Urothelium cell line (cell line): ENCODE measurements at regions not wholly inside any gene's neighbourhood (a gene's known extent, or its start where the extent isn't known, plus 50 kb on each side); places are given as distances from the start of the nearest gene placed in this dataset.
"Not testable (repeated sequence)": the region's sequence is repeated elsewhere in the genome, so short reads cannot be mapped to it uniquely, and the experiment has no call there.

Experiments
- DNase-seq: peaks from one replicate; pipeline ENCODE4 v3.0.0; 2011; ENCODE audit warnings: low spot score, mixed read lengths
- FAIRE-seq: peaks from 2 replicates; lab custom pipeline; 2011; peaks lifted over from hg19 to GRCh38; lab: Jason Lieb, UNC

DNA sequence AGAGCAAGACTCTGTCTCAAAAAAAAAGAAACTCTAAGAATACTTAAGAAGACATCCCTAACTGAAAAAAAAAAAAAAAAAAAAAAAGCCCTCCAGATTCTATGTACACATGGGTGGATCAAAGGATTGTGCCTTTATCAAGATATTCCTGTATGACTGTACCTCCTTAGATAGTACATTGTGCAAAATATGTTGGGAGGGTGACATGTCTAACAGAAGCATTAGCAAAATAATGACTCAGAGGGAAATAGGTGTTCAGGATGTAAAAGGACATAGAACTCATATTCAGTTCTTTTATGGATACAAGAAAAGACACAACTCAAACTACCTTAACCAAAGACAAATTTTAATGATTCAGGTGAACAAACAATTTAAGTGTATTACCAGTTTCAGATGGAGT lies 269.8 kb upstream of the KAZN start:
- DNase-seq (no peak), FAIRE-seq (no peak)

DNA sequence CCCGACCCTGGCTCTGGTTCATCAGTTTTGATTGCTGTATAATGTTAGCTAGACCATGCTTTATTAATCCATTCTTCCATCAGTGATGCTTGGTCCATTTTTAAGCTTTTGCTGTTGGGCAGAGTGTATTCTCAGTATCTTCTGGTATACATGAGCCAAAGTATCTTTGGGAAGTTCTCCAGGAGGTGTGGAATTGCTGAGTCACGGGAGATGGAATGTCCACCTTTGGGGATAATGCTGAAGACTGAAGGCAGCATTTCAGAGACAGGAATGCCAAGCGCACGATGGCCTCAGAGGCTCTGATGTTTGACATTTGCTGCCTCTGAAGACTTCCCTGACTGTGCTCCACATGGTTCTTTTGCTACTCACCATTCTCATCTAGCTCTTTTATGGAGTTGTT lies 266.3 kb upstream of the KAZN start:
- DNase-seq (peak; percentile 33), FAIRE-seq (no peak)

DNA sequence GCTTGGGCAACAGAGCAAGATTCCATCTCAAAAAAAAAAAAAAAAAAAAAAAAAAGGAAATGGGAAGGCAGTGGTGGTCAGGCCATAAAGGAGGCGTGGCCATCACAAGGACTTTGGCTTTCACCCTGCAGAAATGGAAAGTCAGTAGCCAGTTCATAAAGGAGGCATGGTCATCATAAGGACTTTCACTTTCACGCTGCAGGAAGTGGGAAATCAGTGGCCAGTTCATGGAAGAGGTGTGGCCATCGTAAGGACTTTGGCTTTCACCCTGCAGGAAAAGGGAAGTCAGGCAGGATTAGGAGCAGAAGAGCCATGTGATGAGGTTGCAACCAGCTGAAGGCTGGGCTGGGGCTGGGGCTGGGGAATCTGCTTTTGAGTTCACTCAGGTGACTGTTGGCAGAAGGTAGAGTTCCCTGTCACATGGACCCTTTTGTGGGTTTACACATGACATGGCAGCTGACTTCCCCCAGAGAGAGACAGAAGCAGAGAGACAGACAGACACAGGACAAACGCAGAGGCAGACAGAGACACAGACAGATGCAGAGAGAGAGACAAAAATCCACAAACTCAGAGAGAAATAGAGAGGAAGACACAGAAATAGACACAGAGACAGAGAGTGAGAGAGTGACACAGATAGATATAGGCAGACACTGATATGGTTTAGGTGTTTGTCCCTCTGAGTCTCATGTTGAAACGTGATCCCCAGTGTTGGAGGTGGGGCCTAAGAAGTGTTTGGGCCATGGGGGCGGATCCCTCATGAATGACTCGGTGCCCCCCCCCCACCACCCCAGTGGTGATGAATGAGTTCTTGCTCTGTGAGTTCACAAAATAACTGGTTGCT lies 263.9 kb upstream of the KAZN start:
- no peak for FAIRE-seq
- DNase-seq, result no peak

DNA sequence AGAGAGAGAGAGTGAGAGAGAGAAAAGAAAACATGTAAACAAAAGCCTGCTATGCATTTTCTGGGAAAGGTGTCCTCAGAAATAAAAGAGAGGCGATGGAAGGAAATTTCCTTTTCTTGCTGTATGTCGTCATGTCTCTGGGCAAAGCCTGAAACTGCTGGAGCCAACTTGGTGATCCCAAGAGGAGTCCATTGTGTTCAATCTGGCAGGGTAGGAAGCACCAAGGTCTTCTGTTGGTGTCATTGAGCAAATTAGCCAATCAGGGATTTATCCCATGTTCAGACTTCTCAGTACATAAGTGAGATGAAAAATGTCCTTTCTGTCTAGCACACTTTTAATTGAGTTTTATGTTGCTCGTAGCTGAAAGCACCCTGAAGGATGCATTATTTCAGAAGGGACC lies 260.0 kb upstream of the KAZN start:
- no peak for FAIRE-seq
- no peak for DNase-seq

DNA sequence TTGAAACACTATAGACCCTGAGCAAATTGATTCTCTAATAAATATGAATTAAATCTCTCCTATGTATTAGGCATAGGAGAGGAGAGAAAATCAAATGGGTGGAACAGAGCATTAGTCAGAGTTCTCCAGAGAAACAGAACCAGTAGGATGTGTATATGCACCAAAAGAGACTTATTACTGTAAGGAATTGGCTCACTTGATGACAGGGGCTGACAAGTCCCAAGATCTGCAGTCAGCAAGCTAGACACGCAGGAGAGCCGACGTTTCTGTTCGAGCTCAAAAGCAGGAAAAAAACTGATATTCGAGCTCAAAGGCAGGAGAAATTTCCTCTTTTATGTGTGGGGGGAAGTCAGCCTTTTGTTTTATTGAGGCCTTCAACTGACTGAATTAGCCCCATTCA lies 259.2 kb upstream of the KAZN start:
- DNase-seq (no peak), FAIRE-seq (no peak)

DNA sequence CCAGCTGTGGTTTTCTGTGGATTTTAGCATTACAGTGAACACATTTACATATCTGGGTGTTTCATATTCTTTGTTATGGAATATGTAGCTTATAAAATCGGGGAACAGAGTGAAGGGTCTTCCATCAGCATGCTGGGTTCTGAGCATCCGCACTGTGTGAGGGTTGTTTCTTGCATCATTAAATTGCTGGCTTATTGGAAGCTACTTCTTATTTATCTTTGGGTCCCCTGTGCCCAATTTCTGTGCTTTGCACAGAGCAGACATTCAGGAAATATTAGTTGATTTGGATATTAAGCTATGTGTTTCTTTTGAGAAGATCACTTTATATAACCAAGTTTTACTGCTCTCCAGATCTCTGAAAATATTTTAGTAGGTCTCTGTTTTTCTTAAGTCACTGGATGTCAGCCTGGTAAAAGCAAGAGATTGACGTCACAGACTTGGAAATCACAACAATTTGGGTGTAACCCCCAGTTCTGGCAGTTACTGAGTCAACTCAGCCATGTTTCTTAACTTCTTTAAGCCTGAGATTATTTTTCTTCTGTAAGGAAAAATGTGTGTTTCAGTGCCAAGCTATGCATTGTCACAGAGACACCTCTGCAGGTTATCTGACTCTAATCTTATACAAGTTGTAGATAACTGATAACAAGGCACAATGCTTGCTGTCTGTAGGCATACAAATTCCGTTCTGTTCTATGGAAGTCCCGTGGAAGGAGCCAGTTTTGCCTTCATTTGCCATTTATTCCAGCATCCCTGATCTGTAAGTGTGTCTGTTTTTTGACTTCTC lies 258.3 kb upstream of the KAZN start:
- FAIRE-seq (no peak), DNase-seq (no peak)

DNA sequence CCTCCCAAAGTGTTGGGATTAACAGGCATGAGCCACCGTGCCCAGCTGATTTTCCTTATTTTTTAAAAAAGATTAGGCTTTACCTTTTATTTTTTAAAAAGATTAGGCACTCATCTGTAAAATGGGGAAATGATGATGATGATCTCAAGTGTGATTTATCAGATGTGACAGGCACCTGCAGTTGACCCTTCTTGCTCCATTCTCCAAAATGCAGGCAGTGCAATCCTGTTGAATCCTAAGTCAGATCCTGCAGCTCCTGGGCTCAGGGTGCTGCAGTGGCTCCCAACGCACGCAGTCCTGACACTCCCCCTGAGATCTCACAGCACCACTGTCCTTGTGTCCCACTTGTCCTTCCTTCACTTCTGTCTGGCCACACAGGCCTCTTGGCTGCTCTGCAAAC lies 257.3 kb upstream of the KAZN start:
- FAIRE-seq (no peak), DNase-seq (no peak)

DNA sequence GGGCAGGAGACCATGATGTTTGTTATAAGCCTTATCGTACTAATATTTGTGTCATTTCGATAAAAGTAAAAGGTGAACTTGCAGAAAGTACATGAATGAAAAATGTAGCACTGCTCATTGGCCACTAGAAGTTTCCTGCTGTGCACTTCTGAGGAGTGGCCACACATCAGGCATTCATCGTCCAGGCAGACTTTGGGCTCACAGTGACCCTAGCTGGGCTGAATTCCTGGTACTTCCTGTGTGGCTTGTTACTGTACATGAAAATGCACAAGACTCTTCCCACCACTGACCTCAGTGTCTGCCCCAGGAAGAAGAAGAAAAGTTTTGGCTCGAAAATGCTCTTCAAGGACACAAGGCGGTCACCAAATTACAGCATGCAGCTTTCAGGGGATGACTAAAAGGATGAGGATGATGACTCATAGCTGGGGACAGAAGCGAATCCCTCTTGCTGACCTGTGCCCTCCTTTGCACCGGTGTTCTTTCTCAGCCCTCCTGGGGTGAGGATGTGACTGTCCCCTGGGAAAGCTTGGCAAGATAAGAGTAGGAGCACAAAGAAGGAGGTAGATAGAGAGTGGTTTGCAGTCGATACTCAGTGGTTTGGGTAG lies 252.4 kb upstream of the KAZN start:
- FAIRE-seq (peak; percentile 62), DNase-seq (peak; percentile 59)

DNA sequence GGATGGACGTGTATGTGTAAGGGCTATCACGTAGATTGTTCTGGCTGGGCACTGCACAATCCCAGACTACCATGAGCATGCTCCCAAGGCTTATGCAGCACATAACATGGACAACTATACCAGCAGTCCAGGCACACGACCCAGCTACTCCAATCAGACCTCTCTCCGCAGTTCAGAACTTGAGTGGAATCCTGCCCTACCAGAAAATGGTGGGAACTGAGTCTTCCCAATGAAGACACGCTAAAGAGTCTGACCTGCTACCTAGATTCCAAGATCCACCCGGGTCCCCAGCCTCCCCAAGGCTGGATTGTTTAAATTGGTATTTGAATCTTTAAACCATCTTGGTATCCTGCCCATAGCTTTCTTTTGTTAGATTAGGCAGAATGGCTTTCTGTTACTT lies 251.3 kb upstream of the KAZN start:
- no peak for DNase-seq
- FAIRE-seq, result no peak

DNA sequence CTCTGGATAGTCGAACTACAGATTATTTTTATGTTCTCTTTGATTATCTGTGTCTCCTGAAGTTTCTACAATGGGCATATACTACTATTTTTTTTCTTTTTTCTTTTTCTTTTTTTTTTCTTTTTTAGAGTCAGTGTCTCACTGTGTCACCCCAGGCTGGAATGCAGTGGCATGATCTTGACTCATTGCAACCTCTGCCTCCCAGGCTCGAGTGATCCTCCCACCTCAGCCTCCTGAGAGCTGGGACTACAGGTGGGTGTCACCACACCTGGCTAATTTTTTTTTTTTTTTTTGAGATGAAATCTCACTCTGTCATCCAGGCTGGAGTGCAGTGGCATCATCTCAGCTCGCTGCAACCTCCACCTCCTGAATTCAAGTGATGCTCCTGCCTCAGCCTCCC lies 250.7 kb upstream of the KAZN start:
- DNase-seq, result no peak
- FAIRE-seq, result no peak

DNA sequence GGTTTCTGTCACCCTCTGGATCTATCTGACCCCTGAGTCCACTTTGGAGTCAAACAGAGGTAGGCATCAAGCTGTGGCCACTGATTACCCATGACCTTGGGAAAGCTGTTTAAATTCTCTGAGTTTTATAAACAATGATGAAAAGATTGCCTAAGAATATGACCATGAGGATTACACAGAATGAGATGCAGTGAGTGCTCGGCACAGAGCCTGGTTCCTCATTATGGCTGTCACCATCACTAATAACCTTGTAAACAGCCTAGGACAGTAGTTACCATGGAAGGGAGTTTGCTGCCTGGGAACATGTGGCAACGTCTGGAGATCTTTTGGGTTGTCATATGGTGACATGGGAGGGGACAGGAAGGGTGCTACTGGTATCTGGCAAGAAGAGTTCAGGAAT lies 248.3 kb upstream of the KAZN start:
- FAIRE-seq (peak; percentile 5), DNase-seq (no peak)

DNA sequence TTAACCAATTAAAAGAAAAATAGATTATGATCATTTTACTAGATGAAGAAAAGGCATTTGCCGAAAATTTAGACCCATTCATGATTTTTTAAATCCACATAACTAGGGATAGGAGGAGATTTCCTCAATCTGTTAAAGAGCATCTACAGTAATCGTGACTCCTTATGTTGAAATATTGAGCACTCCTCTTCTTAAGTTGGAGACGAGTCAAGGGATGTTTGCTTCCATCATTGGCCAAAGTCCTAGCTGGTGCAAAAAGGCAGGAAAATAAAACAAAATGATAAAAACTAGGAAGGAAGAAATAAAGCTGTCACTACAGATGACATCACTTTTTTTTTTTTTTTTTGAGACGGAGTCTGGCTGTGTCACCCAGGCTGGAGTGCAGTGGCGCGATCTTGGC lies 245.6 kb upstream of the KAZN start:
- no peak for DNase-seq
- FAIRE-seq, result no peak

DNA sequence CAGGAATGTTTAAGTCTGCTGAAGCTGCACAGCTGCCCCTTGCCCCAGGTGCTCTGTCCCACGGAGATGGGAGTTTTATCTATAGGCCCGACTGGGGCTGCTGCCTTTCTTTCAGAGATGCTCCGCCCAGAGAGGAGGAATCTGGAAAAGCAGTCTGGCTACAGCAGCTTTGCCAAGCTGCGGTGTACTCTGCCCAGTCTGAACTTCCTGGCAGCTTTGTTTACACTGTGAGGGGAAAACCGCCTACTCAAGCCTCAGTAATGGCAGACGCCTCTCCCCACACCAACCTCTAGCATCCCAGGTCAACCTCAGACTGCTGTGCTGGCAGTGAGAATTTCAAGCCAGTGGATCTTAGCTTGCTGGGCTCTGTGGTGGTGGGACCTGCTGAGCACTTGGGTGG lies 237.5 kb upstream of the KAZN start:
- FAIRE-seq, result not testable (repeated sequence)

DNA sequence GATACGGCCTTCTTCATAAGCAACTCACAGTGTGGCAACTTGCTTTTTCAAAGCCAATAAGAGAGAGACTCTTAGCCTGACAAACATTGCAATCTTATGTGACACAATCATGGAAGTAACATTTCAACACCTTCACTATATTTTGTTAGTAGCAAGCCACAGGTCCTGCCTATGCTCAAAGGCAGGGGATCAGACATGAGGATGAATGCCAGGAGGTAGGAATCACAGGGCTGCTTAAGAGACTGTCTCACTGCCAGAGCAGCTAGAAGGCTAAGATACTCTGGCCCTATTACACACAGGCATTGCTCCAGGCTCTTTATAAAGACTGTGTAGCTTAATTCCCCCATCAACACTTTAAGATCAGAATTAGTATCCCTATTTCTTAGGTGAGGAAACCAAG lies 236.2 kb upstream of the KAZN start:
- FAIRE-seq (no peak), DNase-seq (no peak)

More for the DNA sequence above, 237.5 kb upstream of the KAZN start:
- not testable (repeated sequence) for DNase-seq

DNA sequence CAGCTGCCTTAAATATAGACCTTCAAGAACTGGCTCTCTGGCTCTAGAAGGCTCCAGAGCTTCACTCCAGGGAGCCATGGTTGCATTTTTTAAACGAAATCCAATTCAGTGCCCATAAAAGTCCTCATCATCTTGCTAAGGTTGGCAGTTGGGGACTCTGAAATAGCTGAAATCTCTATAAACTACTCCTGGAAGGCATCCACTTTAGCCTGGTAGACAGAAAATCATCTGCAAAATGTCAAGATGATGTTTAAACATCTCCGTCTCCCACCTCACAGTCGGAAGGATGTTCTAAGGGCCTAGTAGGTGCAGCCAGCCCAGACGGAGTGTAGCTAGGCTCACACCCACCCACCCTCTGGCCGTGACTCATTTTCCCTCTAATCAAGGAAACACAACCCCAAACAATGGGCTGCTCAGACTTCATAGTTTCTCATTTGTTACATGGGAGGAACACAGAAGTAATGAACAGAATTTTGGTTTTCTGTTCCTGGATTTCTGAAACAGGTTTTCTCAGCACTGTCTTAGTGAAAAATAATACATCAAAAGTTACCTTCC lies 235.4 kb upstream of the KAZN start:
- FAIRE-seq, result no peak
- no peak for DNase-seq

DNA sequence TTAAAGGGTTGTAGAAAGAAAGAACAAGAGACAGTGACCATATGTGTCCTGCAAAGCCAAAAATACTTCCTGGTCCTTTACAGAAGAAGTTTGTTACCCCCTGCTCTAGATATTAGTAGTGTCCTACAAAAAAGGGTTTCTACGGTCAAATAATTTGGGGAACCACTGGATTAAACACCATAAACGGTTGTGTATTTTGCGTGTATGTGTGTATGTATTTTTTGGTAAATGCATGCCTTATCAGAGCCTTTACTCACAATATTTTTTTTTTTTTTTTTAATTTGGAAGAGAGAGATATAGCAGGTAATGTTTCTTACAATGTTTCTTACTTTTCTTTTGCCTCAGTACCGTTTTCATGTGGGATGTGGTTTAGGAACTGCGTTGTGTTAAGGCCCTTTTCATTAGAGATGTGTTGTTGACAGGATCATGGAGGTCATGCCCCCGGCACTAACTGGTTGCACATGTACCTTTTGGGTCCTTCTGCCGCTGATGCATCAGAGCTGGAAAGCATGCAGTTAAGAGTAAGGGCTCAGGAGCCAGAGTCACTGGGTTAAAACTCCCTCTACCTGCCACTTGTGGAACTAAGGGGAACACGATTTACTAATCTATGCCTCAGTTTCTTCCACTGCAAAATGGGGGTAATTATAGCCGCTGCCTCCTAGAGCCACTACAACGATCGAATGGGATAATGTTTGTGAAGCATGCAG lies 234.6 kb upstream of the KAZN start:
- DNase-seq (no peak), FAIRE-seq (no peak)

DNA sequence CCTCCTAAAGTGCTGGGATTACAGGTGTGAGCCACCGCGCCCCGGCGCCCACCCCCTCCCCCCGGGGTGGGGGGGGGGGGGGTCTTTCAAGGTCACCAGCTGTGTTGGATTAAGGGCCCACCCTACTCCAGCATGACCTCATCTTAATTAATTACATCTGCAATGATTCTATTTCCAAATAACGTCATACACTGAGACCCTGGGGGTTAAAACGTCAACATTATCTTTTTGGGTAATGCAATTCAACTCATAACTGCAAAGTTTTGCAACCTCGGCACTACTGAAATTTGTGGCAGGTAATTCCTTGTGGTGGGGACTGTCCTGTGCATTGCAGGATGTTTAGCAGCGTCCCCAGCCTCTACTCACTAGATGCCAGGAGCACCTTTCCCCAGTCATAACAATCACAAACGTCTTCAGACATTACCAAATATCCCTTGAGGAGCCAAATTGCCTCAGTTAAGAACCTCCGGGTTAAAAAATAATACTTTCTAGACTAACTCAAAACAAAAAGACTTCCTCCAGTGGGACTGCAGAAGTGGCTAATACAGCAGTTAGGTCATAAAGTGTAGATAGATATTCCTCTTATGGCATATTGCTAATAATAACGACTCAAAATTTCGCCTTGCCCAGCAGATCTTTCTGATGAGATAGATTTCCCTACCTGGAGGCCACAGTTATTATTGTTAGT lies 233.0 kb upstream of the KAZN start:
- DNase-seq (no peak), FAIRE-seq (no peak)

DNA sequence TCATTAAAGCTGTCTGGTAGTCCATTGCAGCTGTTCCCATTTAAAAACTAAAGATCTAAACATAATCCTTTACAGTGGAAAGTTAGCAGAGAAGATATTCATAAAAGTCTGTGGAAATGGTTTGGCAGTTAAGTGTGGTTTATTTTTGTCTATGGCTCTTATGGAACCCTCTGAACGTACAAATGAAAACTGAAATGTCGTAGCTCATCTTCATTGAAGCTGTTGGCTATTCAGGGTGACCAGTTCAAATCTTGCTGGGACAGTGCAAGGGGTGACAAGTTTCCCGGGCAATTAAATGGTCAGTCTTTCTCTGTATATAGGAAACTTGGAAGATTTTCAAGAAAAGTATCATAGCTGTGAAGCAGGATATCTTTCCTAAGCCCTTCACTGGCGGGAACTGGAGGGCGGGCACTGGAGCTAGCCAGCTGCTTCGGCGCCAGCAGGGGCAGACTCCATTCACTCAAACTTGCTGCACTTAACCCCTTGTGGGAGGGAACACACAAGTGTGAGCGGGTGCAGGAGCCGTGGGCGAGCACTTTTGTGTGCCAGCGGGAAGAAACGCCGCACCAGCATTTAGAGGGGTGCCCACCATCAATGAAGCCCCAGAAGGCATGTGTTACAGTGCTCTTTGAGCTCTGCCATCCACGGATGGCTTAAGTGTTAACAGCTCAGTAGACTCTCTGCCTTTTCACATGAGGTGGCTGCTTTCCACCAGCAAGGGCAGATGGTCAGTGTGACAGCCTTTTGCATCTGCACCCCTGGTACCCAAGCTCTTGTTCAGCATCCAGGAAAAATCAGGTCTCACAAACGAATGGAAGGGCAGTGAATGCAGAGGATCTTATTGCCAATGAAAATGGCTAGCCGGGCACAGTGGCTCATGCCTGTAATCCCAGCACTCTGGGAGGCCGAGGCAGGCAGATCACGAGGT lies 232.1 kb upstream of the KAZN start:
- peak; percentile 49 for DNase-seq
- no peak for FAIRE-seq

DNA sequence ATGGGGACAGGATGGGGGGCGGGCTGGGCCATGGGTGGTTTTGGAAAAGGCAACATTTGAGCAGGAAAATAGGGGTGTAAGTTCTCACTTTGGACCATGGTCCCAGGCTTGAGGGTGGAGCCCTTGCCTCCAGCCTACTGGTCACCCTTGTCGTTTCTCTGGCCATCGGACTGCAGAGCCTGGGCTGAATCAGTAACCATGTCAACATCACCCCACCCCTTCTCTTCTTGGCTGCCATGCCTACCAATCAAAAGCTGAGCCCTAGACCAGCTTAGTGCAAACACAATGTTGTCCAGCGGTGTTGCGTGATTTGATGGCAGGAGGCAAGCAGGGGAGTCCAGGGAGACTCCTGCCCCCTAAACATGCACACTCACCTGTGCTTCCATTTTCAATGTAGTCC lies 231.0 kb upstream of the KAZN start:
- FAIRE-seq (no peak), DNase-seq (no peak)
